Jurkat, Clone E6-1 (cell line): ENCODE measurements at regions not wholly inside any gene's neighbourhood (a gene's known extent, or its start where the extent isn't known, plus 50 kb on each side); places are given as distances from the start of the nearest gene placed in this dataset.
"Not testable (repeated sequence)": the region's sequence is repeated elsewhere in the genome, so short reads cannot be mapped to it uniquely, and the experiment has no call there.

ENCODE experiments used
- DNase-seq: peaks from one replicate; pipeline ENCODE4 v3.0.0-alpha.2; 2011; ENCODE audit warnings: low read depth, low spot score
- H3K4me3 ChIP-seq: 2 replicates; pipeline ENCODE4 v1.5.1; 2011; ENCODE audit warnings: mild to moderate bottlenecking, low read length, control low read depth, moderate library complexity

DNA sequence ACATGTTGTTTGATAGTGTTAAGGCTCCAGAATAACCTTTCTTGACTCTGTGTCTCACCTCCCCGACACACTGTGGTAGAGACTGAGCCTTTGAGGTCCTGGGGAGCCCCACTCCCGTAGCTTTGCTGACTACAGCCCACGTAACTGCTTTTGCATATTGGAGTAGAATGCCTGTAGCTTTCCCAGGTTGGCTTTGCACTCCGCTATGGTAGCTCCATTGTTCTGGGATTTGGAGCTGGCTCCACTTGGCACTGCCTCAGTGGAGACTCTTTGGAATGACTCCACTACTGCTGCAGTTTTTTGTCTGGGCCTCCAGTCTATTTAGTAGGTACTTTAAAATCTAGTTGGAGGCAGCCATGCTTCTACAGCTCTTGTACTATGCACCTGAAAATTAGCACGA lies 56.2 kb upstream of the ANXA1 start:
- no peak for DNase-seq
- no peak overlapping the region for H3K4me3 ChIP-seq

DNA sequence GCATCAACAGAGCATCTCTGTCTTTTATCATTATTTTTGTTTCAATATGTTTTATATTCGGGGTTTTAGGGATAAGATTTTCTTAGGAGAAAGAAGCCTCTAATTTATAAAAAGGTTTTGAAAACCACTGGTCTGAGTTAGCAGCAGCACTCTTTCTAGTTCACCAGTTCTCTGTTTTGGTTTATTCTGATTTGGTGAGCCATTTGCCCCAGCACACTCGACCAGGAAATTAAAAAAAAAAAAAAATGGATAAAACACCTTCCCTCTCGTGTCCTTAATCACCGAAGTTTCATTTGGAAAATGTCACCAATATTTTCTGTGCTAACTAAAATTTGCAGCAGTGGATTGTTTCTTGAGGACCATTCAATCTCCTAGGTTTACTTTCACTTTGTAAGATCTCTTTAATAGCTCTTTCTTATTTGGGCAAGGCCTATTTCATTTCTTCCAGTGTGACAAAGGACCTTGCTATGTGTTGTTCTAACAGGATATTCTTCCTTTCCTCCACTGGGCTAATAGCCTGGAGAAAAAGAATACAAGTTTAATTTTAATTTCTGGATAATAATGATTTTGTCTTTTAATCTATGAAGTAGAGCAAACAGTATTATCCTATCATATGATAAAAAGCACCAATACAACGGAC lies 57.8 kb upstream of the ANXA1 start:
- H3K4me3 ChIP-seq, result no peak overlapping the region

DNA sequence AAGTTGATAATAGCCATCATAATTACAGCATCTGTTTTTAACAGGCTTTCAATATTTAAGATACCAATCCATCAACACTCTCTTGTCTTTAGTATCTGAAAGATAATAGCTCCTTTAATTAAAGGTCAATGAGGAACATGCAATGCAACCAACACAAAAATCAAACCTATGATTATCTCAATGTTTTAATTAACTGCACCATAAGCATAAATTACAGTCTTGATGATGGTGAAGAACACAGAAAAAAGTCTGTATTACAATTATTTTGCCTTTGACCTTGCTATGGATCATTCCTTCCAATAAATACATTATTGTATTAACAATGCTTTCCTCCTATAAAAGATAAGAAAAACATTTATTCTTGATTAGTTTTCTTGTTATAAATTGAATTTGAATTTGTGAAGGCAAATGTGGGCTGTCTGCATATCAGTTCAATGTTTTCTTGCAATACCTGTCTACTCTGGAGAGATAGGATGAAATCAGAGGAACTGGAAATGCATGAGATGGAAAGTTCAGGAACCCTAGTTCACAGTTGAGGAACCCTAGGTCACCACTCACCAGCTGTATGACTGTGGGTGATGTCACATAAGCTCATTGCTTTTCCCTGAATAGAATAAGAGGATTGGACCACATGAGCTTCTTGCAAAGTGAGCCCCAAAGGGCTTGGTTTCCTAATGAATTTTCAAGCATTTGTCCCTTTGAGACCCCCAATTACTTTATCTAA lies 58.5 kb upstream of the ANXA1 start:
- no peak for DNase-seq
- H3K4me3 ChIP-seq, result no peak overlapping the region

More for the DNA sequence above, 57.8 kb upstream of the ANXA1 start:
- DNase-seq, result no peak

DNA sequence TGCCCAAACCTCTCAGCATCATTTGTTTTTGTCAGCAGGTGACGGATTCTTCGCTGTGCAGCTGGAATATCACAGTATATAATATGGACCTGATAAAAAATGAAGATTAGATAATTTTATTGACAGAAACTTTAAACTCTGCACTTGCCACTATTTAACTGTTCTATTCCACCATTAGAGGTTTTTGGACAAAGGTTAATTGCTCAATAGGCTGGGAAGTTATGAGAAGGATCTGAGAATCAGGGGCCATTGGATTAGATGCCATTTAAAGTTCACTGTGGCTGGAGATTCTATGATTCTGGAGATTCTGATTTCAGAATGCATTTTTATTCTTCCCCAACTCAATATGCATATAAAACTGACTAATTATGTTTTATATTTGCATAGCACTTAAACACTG lies 59.8 kb upstream of the ANXA1 start:
- no peak overlapping the region for H3K4me3 ChIP-seq
- DNase-seq, result no peak

DNA sequence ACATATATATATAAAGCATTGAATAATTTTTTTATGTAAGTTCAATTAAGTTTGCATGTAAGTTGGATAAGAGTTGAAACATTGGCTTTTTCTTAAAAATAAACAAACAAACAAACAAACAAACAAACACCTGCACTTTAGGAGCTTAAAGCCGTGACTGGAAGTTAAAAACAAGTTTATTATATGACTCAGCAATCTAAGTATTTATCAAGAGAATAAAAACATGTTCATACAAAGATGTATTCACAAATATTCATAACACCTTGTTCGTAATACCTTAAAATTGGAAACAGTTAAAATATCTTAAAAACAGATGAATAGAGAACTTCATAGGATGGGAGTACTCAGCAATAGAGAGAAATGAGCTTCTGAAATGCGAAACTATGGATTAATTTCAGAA lies 61.5 kb upstream of the ANXA1 start:
- no peak overlapping the region for H3K4me3 ChIP-seq
- DNase-seq, result no peak

DNA sequence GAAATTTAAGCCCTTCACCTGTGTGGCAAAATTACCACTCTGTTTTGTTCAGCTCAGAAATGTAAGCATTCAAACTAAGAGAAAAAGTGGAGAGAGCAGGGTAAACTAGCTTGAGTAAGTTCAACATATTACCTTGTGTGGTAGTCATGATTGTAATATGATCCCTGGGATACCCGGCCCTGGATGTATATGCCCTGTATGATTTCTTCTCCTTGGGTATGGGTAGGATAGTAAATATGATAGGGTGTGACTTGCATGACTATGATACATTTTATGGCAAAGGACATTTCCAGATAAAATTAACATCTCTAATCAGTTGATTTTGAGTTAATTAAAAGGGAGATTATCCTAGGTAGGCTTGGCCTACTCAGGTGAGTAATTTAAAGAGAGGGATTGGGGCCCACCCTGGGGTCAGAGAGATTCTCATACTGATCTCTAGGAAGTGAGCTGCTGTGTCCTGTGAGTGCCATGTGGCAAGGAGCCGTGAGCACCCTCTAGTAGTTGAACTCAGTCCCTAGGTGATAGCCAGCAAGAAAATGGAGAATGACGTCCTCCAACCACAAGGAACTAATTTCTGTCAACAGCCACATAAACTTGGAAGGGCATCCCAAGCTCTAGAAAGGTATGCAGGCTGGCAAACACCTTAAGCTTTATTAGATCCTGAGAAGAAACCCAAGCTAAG lies 62.2 kb upstream of the ANXA1 start:
- no peak for DNase-seq
- H3K4me3 ChIP-seq, result no peak overlapping the region

DNA sequence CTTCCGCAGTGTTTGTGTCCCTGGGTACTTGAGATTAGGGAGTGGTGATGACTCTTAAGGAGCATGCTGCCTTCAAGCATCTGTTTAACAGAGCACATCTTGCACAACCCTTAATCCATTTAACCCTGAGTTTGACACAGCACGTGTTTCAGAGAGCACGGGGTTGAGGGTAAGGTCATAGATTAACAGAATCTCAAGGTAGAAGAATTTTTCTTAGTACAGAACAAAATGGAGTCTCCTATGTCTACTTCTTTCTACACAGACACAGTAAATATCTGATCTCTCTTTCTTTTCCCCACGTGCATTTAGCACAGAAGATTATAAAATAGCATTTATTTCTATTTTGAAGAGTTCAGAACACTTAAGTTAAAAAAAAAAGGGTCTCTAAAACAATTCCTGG lies 63.8 kb upstream of the ANXA1 start:
- not testable (repeated sequence) for DNase-seq, H3K4me3 ChIP-seq

DNA sequence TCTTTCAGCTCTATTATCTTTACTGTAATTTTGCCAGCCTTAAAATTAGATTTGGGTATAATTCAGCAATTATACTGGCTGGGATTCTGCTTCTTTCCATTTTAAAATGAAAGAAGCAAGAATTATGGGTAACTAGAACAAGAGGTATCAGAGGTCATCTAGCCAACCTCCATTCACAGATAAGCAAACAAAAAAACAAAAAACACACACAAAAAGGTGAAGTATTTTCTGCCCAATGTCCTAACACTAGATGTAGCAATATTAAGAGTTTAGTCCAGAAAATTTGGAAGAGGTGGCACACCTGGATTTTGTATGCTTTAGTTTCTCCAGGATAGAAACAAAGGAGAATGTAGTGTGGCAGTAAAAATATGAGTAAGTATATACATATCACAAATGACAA lies 68.1 kb upstream of the ANXA1 start:
- DNase-seq, result no peak

DNA sequence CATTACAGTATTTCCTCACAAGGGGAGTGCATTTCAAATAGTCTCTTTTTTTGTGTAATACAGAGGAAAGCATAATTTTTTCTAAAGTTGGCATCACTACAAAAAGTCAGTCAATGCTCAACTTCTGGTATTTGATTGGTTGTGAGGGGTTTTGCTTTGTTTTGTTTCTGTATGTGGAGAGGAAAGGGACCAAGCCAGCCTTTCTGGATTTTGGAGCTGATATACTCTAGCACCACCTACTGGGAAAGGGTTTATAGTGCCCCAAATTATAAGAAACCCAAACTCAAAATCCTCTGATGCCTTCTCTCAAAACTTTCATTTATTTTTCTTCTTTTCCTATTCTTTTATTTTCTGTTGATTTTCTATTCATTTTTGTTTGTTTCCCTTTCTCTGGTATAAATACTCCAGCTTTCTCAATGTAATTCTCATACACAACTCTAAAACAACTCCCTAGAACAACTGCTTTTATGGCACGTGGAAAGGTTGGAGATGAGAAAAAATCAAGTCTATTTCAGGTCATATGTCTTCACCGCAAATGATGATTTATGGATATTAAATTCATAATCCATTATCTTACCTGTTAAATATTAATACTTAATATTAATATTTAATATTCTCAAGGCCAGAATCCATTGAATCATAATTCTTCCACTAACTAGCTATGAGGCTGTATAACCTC lies 69.5 kb upstream of the ANXA1 start:
- peak; percentile 26 for DNase-seq
- no peak overlapping the region for H3K4me3 ChIP-seq

More for the DNA sequence above, 68.1 kb upstream of the ANXA1 start:
- no peak overlapping the region for H3K4me3 ChIP-seq

DNA sequence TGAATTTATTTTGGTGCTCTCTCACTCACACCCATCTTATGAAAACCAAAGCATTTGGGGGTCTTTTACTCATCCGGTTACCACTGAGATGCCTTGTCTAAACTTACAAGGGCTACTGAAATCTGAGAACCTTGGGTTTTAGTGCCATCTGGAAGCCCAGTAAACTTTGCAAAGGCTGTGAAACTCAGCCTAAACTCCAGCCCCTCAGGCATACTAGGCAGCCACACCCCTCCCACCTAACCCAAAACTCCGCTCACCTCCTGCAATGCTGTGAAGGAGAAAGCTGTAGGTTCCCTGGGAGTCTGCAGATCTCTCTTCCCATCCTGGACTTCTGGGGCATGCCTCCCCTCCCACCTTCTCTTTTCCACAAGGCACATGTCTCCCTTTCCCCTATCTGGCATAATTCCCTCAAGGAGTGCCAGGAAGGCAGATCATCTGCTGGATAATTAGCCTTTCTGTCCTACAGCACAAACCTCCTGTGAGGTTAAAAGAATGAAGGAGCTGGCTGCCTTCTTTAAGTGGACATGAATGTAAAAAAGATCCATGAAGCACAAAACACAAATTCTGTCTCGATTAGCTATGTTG lies 71.5 kb upstream of the ANXA1 start:
- H3K4me3 ChIP-seq, result no peak overlapping the region
- no peak for DNase-seq

DNA sequence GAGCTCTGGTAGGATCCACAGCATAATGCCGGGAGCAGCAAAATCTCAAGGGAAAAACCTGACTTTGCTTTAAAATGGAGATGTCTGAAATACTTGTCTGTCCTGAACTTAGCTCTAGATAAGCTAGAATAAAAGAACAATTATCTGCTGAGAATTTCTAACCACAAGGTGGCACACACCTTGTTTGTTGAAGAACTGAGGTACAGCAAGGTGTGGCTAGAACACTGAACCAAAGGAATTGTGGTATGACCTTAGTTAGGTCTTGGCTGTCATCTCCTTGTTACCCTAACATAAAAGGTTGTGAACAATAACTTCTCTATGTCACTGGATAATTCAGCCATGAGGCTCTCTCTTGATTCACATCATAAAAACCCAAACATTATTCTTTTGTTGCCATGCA lies 72.3 kb upstream of the ANXA1 start:
- DNase-seq, result peak; percentile 7

DNA sequence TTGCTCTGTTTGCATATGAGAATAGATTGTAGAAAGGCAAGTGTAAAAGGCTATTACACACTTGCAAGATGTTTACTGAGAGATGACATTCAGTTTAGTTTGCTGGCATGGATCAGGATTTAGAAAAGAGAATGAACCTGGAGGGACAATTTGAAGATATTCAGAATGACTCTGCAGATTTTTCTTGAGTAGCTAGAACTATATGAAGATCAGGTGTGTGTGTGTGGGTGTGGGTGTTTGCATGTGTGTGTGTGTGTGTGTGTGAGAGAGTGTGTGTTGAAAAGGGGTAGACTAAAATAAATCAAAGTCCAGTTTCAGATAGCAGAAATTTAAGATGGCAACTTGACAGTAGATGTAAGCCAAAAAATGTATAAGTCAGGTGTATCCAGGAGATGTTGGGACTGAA lies 74.0 kb upstream of the ANXA1 start:
- no peak for DNase-seq
- no peak overlapping the region for H3K4me3 ChIP-seq

More for the DNA sequence above, 72.3 kb upstream of the ANXA1 start:
- no peak overlapping the region for H3K4me3 ChIP-seq

DNA sequence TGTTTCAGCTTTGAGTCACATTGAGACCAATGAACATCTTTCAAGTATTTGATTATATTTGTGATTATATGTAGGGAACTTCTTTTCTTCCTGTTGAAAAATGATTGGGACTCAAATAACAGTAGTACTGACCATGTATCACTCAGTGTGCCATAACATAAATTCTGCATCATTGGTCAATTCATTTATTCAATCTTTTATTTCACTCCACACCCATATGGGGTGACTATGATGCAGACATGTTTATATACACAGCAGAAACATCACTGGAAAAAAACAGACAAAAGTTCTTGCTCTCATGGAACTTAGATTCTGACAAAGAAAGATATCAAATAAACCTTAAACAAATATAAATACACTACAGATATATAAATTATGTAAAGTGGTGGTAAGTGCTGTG lies 74.7 kb upstream of the ANXA1 start:
- DNase-seq, result no peak
- no peak overlapping the region for H3K4me3 ChIP-seq

DNA sequence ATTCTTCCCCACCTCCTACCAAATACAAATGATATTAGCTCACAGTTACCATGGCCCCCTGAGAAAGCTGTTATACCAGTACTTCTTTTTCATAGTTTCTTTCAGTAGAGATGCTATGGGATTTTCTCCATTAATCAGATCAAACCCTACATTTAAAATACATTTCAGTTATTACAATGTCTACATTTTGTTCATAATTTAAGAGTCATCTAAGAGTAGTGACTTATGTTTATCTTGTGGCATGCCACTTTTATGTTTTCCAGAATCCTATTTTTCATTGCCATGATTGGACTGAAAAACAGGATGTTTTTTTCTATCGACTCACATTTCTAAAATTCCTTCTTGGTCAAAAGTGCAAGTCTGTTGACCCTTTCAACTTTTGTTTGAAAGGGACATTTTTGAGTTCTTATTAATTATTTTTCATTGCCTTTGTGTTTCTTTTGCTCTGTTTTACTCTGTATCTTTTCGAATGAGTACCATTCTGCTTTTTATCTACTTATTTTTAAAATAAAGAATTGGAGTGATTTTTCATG lies 77.4 kb upstream of the ANXA1 start:
- no peak overlapping the region for H3K4me3 ChIP-seq
- DNase-seq, result no peak

DNA sequence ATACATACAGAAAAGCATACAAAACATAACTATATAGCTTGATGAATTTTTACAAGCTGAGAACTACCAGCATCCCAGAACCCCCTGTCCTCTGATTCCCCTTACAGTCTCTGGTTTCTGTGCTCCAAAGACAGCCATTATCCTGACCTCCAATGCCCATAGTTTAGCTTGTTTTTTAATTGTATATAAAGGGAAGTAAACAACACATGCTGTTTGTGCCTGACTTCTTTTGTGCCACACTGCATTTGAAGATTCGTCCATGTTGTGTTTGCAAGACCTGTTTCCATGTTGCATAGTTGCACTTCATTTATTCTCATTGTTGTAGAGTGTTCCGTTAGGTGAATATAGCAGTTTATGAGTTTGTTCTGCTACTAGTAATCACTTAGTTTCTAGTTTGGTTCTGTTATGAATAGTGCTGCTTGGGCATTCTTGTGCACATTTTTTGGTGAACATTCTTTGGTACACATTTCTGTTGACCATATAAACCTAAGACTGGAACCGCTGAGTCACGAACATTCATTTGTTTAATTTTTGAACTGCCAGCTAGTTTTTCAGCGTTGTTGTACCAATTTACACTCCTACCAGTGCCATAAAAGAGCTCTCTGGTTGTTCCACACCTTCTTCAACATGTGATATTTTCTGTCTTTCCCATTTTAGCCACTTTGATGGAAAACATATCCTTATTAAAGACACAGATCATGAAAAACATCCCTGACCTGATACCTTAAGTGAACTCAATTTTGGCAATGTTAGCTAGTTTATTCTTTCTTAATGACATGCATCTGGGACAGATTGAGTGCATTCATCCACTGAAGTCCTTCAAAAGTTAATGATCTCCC lies 78.1 kb upstream of the ANXA1 start:
- no peak for DNase-seq
- no peak overlapping the region for H3K4me3 ChIP-seq

DNA sequence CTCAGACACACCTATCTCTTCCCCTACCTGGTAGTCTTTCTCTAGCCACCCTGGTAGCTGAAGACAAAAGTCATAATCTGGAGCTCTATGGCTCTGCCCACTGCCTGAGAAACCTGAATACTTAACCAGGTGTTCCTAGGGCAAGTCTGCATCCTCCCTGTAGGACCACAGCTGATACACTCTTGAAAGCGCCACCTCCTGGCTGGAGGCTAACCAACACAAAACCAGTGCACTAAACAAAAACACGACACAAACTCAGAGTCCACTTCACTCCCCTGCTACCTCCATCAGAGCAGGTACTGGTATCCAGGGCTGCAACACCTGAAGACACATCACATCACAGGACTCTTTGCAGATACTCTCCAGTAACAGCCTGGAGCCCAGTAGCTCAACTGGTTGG lies 84.6 kb upstream of the ANXA1 start:
- peak; percentile 7 for DNase-seq
- no peak overlapping the region for H3K4me3 ChIP-seq

DNA sequence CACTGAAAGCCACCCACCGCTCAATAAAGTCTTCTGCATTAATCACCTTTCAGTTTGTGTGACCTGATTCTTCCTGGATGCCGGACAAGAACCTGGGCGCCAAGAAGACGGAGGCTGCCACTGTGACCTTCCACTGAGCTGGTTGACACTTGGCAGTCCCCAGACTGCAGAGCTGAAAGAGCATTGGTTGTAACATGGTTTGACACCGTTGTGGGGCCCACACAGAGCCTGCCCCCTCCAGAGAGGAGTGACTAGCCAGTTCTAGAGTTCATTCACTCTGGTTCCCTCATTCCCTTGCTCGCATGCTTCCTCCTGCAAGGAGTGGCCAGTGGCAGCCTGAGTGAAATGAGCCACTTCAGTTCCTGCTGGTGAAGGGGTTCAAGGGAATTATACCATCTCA lies 86.2 kb upstream of the ANXA1 start:
- DNase-seq, result no peak
- H3K4me3 ChIP-seq, result no peak overlapping the region

DNA sequence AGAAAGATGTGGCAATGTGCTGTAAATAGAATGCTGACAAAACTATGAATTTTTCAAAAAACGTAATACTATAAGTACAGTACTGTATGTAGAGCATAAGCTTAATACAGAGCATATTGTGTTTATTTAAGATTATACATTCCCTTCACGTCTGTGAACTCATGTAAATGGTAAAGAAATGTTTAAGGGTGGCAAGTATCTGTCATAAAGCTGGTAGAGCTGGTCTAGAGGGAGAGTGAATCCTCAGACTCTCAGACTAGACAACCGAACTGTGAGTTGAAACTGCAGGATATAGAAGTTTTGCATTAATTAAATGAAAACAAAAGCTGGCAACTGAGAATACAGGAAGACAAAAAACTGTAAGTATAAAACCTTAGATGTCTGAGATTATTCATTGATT lies 87.3 kb upstream of the ANXA1 start:
- DNase-seq, result no peak
- no peak overlapping the region for H3K4me3 ChIP-seq

DNA sequence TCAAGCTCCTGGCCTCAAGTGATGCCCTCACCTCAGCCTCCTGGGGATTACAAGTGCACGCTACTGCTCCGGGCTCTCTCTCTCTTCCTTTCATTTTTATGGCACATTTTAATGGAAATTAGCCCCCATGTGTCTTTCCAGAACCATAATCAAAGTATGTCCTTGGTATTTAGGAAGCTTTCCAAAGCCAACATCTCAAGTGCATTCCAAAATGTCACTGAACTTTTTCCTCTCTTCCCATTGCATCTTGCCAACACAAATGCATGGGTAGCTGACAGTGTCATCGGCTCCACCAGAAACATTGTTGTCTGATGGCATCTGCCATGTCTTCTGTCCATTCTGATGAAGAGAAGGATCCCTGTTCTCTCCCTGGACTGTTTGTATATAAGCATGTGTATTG lies 90.5 kb upstream of the ANXA1 start:
- DNase-seq, result no peak

More for the DNA sequence above, 90.5 kb upstream of the ANXA1 start:
- H3K4me3 ChIP-seq, result no peak overlapping the region
